ENCODE measurements at regions not wholly inside any gene's neighbourhood (a gene's known extent, or its start where the extent isn't known, plus 50 kb on each side); places are given as distances from the start of the nearest gene placed in this dataset.

DNA sequence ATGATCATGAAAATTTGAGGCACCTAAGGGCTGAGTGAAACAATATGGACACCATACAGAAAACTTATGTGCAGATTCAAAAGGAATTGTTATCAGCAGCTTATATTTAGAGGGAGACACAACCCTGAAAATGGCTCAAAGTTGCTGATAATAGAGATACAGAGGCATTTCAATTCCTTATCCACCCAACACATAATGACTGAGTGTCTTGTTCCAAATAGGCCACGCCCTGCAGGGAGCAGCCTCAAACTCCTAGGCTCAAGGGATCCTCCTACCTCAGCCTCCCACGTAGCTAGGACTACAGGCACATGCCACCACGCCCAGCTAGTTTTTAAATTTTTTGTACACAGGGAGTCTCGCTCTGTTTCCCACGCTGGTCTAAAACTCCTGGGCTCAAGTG lies 79.0 kb downstream of the LBH start:
- DNase-seq: no peak

DNA sequence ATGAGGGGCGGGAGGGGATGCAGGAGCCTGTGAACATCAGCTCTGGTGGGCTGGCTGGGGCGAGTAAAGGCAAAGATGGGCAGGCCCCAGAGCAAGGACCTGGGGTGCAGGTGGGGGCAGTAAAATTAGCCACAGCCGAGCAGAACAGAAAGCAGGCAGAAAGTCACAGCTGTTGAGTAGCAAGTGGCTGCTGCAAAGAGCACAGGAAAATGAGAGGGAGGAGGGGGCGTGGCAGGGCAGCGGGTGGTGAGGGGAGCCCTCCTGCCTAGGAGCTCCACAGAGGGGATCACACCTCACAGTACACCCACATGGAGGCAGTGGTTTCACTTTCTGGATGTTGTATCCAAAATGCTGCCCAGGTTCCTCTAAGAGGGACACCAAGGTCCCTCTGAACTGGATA lies 79.6 kb downstream of the LBH start:
- DNase-seq: no peak

DNA sequence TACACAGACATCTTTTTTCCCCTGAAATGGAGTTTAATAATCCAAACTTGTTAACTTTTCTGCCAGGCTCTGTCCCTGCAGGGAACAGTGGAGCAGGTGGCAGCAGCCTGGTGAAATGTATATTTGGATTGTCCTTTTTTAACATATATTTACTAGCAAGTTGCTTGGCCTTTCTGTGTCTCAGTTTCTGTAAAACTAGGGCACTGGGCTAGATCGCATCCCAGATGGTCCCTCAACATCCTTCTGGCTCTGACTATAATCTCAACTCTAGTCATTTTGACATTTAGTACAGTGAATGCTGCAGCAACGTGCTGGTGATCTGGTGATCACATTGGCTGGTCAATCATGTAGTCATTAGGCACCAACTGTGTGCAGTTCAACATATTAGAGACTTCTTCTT lies 80.4 kb downstream of the LBH start:
- no peak for DNase-seq

DNA sequence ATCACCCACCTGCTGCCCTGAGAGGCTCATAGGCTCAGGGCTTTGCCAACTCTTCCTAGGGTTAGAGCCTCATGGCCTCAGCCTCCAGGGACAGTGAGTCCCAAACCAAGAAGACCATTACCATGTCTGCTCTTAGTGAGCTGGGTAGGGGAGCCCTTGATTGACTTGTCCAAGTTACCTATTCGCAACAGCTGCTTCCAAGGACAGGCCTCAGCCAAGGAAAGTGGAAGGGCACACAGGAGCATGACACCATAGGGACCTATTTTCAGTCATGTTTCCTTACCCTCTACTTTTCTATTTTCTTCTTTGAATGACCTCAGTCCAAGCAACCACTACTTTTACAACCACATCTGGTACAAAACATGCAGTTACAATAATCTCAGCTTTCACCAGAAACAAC lies 81.6 kb downstream of the LBH start:
- DNase-seq: no peak

GRCh38 chr2:30314981-30315380 lies 83.6 kb downstream of the LBH start:
- DNase-seq: no peak

GRCh38 chr2:30315391-30316063 lies 84.2 kb downstream of the LBH start:
- no peak for DNase-seq

- no peak for DNase-seq
These were observed 85.1 kb downstream of the LBH start for GRCh38 chr2:30316408-30316807.

DNA sequence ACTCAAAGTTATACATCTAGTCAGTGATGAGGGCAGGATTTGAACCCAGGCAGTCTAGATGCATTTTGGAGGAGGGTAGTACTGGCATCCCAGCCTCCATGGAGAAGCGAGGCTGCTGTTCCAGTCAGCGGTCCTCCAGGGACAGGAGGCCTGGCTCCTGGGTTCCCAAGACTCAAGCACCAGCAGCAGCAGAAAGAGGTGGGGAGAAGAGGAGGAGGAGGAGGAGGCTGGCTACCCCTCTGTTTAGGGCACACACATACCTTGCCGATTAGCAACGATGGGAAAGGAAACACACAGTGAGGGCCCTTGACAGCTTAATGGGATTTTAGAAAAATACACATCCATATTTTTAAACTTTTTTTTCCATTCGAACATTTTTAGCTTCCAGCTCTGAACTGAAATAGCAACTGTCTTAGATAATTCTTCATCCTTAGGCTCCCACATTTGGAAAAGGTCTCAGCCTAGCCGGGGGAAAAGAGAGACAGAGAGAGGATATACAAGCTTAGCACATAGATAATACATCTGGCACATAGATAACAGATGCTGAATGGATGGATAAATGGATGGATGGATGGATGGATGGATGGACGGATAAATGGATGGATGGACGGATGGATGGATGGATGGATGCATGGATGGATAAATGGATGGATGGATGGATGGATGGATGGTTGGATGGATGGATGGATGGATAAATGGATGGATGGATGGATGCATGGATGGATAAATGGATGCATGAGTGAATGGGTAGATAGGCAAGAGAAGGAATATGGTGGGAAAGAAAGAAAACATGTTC lies 87.9 kb downstream of the LBH start:
- DNase-seq: no peak

- no peak for DNase-seq
These were observed 90.1 kb downstream of the LBH start for GRCh38 chr2:30321466-30321865.

- DNase-seq: no peak
These were observed 92.2 kb downstream of the LBH start for GRCh38 chr2:30323499-30323898.

DNA sequence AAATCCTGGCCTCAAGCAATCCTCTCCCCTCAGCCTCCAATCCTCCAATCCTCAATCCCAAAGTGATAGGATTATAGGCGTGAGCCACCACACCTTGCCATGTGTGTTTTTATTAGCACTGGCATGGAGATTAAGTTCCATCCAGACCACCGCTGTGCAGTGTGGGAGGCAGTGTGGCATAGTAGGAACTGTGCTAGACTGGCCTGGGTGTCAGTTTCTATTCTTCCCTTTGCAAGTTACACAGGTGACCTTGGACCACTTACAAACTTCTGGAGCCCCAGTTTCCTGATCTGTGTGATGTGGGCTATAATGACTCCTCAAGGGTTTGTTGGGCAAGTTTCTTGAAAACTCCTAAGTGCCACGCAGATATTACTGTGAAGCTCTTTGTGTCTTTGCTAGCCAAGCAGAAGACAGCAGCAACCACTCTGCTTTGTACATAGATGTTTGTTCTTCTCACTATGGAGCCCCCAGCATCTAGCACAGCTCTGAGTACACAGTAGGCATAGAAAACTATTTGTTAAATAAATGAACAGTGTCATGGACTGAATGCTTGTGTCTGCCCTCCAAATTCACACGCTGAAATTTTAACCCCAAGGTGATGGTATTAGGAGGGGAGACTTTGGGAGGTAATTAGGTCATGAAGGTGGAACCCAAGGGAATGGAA lies 93.0 kb downstream of the LBH start:
- DNase-seq: no peak

DNA sequence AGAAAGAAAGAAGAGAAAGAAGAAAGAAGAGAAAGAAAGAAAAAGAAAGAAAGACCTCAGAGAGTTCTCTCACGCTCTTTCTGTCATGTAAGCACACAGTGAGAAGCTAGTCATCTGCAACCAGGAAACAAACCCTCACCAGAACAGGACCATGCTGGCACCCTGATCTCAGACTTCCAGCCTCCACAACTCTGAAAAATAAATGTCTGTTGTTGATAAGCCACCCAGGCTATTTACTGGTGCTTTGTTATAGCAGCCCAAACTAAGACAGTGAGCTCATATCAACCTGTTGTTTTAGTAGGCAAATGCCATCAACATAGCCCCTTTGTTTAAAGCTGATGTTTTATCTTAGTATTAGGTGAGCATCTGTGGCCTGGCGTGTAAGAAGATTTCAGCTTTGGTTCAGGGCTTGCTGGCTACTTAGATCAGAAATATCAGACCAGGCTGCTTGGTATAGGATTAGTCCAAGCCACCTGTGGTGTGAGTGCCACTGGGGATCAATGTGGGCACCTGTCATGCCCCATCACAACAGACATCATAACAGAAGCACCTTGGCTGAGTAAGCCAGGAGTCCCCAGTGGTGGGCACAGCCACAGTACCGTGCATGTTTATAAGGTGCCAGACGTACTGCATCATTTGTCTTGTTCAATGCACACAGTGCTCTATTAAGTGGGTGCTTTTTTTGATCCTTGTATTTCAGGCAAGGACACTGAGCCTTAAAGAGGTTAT lies 94.4 kb downstream of the LBH start:
- no peak for DNase-seq

DNA sequence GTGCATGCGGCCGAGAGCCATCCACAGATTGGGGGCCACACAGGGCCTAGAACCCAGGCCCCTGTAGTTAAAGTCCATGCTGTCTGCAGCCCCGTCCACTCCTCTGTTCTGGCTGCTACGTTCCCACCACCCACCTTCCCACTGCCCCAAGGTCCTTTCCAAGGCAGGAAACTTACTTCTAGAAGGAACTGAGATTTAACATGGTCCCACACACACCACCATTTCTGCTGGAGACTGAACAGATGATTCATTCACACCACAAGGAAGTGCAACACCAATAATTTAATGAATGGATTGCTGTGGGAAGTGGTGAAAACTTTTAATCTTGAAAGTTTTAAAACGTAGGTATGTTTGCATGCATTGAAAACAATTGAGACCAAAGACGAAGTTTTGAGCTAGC lies 95.2 kb downstream of the LBH start:
- no peak for DNase-seq

GRCh38 chr2:30331038-30331437 lies 99.7 kb downstream of the LBH start:
- no peak for DNase-seq

GRCh38 chr2:30331869-30332268 lies 100.5 kb downstream of the LBH start:
- DNase-seq: no peak

DNA sequence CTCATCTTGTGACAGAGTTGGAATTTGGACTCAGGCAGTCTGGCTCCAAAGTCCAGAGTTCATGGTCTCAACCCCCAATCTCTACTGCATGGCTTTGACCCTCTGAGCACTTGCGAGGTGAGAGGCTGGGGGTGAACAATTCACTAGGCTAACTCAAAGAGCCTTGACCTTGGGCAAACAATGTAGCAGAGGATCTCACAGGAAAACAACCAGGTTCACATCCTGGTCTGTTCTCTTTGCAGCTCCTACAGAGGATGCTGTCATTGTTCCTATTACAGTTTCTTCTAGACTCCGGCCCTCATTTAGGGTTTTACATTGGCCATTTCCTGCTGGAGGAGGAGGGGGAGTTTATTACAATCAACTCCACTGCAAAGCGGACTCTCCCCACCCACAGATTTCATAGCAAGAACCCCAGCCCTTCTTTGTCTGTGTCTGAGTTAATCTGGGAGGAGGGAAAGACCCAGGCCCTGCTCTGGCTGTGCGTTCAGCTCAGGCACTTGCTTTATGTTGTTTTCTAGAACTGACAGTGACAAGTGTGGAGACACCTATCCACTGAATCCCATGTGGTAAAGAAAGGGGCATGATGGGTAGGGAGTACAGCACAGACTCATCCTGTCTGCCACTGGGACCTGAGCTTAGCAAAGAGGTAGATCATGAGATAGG lies 101.6 kb downstream of the LBH start:
- DNase-seq: no peak

- peak; percentile 63 for DNase-seq
These were observed 103.5 kb downstream of the LBH start for GRCh38 chr2:30334762-30335363.

DNA sequence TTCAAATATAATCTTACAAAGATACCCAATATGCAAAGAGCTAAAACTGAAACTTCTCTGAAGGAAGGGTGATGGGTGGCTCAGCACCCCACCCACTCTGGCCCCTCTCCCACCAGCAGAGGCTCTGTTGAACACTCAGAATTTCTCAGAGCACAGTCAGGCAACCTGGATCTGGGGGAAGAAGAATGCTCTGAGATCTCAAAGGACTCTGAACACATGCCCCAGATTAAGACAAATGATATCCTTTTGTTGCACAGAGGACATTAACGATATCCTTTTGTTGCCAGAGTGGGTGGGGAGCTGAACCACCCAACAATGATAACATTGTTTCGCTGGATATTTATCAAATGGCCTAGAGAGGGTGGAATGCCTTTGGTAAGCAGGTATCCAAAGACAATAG lies 104.8 kb downstream of the LBH start:
- no peak for DNase-seq

- no peak for DNase-seq
These were observed 105.9 kb downstream of the LBH start for GRCh38 chr2:30336978-30337841.

DNA sequence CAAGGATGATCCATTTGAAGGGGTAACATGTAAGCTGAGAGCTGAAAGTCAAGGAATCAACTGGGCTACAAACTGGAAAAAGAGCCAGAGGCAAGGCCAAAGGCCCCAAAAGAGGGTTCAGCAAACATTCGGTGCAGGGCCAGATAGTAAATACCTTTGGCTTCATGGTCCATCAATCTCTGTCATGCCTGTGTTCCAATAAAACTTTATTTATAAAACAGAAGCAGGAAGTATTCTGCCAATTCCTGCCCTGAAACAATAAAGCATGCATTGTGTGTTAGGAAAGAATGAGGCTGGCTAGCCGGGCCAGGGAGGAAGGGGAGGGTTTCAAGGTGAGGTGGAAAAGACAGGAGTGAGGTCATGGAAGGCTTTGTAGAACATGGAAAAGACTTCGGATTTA lies 107.1 kb downstream of the LBH start:
- DNase-seq: no peak

GRCh38 chr2:30339071-30339470 lies 107.7 kb downstream of the LBH start:
- no peak for DNase-seq

Data from islet precursor cell (in vitro differentiated cells).